HG02973 (cell line): ENCODE measurements at regions not wholly inside any gene's neighbourhood (a gene's known extent, or its start where the extent isn't known, plus 50 kb on each side); places are given as distances from the start of the nearest gene placed in this dataset.

Experiments used
- ATAC-seq: cut with Tn5 transposase; IDR thresholded peaks from one replicate; pipeline ENCODE4 v1.9.1; 2021; ENCODE audit warnings: moderate library complexity; ENCODE audit not compliant: unreplicated experiment

DNA sequence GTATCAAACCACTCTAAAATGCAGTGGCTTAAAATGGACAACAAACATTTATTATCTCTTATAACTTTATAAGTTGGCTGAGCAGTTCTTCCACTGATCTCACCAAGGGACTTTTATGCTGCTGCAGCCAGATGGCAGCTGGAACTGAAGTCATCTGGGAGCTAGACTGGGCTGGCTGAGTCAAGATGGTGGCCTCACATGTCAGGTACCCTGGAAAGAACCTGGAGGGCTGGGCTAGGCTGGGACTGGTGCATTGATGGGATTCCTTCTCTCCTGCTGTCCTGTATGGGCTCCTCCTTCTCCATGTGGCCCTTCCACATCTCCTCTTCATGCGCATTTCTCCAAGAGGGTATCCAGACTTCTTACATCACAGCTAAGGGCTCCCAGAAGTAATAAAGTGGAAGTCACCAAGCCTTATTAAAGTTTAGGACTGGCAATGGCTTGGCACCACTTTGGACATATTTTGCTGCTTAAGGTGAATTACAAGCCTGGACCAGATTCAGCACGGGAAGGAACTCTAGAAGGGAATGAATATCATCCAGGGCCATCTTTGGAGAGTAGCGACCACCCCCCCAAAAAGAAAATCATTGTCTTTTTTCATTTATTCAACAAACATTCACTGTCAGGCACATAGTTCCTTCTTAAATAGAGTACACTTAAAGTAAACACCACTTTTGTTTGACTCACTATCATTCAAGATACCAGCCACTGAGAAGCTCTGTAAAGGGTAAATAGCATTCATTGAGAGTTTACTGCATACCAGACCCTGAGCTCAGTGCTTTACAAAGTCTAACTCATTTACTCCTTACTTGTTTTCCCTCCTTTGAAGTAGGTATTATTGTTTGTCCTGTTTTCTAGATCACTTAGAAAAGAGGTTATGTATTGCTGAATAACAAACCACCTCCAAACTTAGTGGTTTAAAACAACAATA lies 138.0 kb downstream of the ZFP36L2 start:
- no peak for ATAC-seq

DNA sequence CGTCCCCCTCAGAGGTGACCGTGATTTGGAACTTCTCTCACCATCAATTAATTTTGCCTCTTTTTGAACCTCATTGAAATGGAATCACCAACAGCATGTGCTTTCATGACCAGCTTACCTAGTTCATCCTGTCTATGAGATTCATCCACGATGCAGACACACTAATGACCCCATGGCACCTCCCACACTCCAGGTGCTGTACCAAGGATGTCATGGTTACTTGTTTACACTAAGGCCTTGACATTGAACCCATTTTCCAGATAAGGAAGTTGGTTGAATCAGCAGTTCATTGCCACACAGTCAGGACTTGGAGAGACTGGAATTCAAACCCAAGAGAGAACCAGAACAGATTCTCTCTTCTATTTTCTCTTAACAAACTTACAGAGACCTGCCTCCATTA lies 139.0 kb downstream of the ZFP36L2 start:
- ATAC-seq = no peak

DNA sequence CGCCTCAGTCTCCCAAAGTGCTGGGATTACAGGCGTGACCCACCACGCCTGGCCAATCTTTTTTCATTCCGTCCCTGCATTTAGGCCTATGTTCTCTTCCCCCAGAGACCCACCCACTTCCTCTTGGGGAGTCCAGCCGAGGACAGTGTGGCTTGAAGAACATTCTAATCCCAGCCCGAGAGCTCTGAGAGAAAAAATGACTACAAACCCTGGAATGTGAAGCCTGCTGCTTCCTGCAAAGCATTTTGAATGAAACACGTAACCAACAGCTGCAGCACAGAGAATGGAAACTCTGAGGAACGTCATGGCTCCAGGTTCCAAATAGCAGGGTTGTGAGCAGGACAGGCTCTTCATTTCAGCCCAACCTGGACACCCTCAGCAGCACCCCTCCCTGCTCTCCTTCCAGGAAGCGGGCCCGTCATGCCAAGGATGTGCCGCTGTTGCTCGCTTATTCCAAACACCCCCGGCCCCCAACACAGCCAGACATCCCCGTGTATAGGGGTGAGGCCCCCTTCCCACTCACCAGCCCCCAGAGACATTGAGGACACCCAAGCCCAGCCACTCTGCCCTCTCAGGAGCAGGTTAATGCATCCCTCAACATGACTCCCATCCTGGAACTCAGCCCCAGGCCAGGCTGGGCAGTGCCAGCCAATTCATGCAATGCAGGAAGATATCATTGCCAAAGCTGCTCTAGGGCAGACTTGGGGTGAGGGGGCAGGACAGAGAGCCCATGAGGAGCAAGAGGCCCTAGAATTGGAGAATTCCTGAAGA lies 139.8 kb downstream of the ZFP36L2 start:
- ATAC-seq = no peak

DNA sequence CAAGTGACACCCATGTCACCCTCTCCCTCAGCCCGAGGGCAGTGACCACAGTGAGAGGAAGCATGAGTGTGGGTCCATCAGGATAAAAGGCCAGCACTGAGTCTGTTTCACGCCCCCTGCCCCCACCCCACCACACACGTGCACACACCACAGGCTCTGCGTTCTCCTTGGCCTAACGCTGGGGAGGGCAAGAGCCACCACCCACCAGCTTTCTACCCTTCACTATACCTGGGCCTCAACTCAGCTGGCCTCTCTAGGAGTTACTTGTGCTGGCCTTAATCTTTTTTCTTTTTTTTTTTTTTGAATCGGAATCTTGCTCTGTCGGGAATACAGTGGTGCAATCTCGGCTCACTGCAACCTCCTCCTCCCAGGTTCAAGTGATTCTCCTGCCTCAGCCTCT lies 140.5 kb downstream of the ZFP36L2 start:
- ATAC-seq = no peak

DNA sequence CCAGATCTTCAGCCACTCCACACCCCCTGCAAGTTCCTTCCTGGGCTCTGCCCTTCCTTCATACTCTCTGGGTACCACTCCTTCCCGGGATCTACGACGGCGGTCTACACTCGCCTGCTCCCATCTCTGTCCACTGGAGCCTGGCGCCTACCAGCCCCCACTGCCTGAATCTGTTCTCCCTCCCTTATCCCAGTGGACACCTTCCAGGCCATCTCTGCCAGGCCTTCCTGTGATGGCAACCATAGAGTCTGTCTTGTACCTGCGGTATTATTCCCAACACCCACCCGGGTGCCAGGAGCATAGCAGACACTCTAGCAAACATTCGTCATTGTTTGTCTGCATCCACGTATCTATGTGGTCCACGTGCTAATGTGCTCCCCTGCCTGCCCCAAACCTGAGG lies 140.9 kb downstream of the ZFP36L2 start:
- no peak for ATAC-seq

DNA sequence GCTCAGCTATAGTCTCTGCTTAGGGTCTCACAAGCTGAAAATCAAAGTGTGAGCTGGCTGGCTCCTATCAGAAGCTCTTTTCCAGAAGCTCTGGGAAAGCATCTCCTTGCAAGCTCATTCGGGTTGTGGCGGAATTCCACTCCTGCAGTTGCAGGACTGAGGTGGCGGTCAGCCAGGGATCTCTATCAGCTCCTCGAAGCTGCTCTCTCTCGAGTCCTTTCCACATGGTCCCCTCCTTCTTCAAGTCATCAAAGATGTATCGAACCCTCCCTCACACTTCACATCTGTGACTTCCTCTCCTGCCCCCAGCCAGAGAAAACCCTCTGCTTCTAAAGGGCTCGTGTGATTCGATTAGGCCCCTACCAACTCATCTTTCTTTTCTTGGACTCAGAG lies 141.7 kb downstream of the ZFP36L2 start:
- no peak for ATAC-seq

DNA sequence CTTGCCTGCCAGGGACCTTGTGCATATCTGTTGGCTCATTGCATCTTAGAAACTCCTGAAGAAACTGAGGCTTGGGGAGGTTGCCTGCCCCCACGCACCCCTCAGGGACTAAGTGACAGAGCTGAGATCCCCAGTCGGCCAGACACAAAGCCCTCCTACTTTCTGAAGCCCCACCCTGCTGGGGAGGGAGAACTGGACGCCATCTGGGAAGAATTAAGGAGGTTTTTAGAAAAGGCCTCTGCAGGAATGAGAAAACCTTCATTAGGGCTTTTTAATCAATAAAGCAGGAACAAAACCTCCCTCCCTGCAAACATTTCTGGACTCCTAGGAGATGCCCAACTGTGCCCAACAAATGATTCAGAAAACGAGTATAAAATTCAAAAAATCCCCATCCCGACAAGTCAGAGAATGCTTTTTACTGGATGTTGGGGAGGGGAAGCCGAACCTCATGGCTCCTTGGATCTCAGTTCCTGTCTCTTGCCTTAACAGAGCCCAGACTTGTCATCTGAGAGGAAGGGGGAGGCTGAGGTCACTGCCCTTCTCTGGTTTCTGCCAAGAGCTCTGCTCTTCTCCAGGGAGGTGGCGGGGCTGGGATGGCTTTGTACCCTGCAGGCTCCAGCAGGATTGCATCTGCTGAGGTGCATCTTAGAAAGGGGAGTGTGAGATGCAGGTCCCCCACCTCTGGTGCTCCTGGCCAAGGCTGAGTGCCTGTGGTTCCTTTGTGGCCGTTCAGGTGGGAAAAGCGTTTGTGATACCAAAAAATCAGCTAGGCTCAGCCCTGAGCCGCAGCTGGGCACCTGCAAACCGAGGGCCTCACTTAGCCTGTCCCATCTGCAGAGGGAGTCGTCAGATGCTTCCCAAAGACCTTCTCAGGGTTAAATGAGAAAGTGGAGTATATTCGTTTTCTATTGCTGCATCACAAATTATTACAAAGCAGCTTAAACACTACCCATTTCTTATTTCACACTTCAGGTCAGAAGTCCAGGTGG lies 142.4 kb downstream of the ZFP36L2 start:
- ATAC-seq = no peak

DNA sequence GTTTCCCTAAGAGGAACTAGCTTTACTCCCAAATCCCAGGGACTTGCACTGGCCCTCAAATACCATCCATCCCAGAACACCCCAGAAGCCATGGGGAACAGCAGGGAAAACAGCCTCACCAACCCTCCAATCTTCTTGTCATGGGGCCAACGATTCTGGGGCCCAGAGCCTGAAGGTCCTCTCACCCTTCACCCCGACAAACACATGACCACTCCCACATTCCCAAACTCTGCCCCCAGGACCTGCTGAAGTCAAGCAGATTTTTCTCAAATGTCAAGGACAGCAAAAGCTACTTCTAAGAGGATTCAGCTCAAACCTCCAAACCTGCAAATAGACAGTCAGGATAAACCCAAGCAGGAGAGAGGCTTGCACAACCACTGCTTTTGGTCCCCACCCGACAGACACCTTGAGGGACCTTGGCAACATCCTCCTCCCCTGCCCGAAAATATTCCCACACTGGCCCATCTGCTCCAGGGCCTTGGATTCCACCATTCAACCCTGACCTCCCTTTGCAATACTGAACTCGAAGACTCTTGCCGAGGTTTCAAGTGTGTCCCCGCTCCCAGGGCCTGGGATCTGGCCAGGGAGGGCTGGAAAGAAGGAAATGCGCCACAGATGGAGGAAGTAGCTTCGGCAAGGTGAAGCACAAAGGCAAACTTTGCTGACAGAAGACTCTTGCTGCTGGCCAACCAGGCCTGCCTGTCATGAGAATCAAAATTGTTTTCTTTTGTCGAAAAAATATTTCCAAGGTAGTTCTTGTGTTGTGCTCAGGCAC lies 143.3 kb downstream of the ZFP36L2 start:
- no peak for ATAC-seq

DNA sequence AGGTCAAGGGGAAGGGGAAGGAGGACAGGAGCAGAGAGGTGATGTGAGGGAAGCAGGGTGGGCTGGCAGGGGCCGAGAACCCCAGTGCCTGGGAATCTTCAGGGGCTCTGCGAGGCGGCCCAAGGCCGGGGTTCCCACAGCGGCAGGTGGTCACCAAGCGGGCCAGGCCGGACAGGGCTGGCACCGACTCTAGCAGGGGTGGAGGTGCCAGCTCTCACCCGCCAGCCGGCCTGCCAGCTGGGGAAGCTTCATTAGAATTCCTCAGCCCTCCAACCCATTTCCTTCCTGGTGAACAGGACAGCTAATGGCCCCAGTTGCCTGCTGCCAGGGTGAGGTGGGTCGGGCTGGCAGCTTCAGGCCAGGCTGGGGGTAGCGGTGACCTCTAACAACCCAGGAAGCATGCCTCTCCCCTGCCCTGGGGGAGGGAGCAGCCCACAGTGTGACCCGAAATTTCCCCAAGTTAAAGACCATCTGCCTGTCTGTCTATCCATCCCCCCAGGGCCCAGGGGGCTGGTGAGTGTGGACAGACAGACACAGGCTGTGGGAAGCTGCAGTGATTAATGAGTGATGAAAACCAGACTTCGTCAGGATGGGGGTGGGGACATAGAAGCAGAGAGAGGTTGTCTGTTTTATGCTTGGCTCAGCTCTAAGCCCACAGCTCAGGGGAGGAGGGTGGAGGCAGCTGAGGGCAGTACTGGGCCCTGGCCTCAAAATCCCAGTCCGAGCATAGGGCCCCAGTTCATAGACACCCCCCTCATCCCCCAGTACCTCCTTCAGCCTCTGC lies 144.1 kb downstream of the ZFP36L2 start:
- ATAC-seq = no peak

DNA sequence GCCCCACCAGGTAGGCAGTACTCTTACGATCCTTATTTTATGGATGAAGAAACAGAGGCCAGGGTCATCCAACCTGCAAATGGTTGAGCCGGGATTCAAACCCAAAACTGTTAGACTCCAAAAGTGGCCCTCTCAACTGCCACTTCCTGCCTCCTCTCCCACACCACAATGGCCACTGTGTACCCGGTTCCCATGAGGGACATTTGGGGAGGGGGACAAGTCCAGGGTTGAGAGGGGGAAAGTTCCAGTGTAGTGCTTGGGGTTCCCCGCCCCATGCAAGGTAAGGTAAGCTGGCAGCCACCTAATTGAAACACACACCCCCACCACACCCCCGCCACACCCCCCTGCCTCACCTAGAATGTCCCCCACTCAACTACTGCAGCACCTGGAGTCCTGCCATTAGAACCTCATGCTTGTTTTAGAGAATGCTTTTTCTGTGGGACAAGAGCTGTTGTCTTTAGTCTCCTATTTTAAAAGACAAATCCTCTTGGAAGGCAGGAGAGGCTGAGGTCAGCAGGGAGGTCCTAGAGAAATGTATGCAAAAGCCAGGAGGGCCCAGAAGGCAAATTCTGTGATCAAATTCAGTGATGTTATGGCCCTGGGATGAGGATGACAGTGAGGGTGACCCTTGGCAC lies 145.2 kb downstream of the ZFP36L2 start:
- no peak for ATAC-seq

DNA sequence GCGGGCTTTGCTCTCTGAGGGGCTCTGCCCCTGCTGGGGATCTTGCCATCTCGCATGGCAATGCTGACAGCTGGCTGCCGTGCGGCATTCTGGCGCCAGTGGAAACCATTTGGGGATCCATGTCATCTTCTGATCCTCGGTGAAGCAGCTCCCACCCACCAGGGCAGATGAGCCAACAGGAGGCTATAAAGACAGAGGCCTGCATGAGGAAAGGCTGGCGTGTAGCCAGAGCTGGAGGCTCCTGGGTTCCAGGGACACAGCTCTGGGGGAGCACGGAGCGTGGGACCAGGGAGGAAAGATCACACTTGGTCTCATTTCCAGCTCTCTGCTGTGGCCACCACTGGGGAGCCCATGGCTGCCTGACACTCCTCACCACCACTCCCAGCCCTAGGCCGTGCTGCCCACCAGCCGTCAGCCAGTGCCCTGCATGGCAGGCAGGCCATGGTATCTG lies 145.8 kb downstream of the ZFP36L2 start:
- ATAC-seq = no peak

DNA sequence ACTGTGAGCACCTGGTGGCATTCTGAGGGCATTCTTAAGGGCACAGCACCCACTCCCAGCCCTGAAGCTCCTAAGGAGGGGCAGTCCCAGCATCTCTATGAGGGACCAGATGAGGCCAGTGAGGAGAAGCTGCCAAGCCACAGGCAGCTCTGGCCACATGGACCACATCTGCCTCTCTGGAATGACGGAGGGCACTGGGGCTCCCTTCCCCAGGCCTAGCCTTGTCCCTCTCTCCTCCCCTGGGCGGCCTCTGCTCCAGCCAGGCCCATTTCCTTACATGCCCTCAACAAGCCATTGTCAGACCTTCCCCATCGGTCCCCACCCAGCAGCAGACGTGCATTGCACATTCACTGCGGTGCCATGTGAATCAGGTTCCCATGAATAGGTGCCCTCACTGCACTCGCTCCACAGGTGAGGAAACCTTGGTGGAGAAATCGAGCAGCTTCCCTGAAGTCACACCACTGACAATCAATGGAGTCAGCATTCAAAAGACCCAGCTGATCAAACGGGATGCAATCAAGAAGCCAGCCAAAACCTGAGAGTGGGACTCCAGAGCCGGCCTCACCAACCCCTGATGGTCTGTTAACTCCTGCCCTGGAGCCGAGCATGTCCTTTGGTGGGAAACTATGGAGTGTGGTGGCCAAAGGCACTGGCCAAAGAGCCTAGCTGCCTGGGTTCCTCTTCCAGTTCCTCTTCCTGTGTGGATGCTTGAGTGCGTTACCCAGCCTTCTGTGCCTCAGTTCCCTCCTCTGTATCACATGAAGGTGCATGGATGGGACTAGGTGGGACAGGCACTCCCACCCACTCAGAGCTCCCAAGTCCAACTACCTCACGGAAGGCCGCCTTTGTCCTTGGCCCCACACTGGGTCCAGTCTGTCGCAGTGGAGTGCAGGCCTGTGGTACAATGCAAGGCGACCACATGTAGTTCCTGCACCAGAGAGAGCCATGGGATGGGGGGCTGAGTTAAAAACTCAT lies 147.3 kb downstream of the ZFP36L2 start:
- no peak for ATAC-seq

DNA sequence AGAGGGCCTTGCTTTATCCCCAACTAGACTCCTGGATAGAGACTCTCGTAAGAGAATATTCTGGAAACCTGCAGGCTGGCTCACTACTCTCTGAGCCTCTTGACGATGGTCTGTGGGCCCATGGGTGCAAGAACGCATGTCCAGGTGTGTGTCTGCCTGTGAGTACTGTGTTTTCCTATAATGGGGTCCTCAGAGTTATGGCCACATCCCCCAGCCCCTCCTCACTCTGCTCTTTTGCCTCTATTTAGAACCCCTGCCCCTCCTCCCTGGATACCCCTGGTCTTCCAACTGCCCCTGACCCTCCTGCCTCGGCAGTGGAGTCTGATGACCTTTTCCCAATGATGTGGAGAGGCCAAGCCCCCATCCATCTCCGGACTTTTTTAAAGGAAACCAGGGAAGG lies 148.1 kb downstream of the ZFP36L2 start:
- no peak for ATAC-seq

DNA sequence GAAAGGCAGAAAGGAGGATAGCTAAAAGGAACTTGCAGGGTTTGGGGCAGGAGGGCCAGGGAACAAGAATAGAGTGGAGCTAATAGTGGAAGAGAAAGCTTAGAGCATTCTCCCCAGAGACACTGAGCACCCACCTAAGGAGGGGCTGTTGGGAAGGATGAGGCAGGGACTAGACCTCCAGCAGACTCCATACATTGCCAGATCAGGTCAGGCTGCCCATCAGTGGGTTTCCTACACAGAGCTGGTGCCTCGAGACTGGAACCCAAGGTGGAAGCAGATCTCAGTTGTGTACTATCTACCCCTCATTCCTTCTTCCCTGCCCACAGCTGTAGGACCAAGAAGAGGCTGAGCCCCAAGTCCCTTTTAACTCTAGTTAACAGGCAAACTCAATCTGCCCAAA lies 148.5 kb downstream of the ZFP36L2 start:
- ATAC-seq = no peak

DNA sequence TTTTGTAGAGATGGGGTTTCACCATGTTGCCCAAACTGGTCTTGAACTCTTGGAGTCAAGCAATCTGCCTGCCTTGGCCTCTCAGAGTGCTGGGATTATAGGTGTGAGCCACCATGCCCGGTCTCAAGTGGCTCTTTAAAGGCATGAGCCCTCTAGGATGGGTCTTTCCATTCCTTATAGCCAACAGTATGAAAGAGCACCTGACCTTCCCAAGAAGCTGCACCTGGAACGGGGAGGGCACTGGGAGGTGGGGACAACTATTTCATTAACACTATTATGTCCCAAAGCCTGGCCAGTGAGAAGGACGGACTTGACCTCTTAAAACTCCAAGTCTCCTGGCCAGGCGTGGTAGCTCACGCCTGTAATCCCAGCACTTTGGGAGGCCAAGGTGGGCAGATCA lies 149.7 kb downstream of the ZFP36L2 start:
- ATAC-seq = no peak

DNA sequence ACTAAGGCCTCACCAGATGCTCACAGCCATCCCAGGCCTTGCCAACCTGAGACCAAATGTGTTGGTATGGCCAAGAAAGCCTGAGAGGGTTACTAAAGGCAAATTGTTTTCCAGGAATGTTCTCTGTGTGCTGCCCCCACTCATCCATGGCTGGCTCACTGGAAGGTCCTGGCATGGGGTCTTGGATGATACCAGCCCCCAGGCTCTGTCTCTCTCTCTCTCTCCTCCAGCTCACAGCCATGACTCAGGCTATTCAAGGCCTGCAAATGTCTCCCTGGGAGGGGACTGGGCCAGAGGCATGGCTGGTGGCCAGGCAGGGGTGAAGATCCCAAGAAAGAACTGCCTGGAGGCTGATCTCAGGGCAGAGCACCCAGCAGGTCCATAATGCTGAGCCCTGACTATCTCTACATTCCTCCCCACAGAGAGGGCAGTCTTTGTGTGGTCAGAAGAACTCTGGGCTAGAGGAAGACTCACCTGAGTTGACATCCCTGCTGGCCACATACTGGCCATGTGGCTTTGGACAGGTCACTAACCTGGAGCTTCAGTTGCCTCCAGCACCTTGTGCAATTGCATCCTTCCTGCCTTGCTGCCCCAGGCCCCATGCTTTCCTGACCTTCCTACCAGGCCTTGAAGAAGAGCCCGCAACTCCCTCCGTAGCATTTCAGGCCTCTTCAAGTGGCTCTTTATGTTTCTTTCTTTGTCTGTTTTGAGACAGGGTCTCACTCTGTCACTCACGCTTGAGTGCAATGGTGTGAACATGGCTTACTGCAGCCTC lies 150.4 kb downstream of the ZFP36L2 start:
- no peak for ATAC-seq

DNA sequence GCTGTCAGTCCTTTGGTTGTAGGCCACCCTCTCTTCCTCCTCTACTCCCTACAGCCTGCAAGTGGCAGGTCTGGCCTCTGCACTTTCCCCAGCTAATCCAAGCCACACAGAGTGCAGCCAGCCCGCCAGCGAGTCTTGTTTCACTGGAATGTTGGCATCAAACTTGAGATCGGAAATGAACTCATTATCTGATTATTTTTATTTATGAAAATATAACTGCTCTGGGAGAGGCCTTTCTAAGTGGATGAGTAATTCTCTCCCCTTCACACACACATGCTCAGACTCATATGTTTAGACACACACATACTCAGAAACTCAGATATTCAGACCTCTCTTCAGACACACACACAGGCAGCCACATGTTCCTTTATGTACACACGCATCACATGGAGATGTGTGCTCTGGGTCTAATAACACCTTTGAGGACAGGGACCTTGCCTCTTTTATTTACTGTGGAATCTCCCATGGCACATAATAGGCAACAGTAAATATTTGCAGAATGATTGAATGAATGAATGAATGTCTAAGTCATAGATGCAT lies 151.3 kb downstream of the ZFP36L2 start:
- no peak for ATAC-seq
